Liver (tissue), 8 donors: ENCODE measurements at regions not wholly inside any gene's neighbourhood (a gene's known extent, or its start where the extent isn't known, plus 50 kb on each side); places are given as distances from the start of the nearest gene placed in this dataset.

Experiments
- DNase-seq: peaks from one replicate; pipeline ENCODE4 v3.0.0-alpha.2; 2017; ENCODE audit warnings: low spot score
- H3K27ac ChIP-seq, 2 donors: one replicate each; pipeline ENCODE4 v1.7.0; 2013; ENCODE audit warnings: inconsistent platforms in 2 of 2, low read length in 2 of 2, control low read depth in 1 of 2, low read depth in 1 of 2, mild to moderate bottlenecking in 1 of 2
- H3K27me3 ChIP-seq, 4 donors: one replicate each; pipeline versions ENCODE4 v1.6.1 to v1.7.0; 2013; ENCODE audit warnings: low read length in 3 of 4, inconsistent platforms in 1 of 4, mild to moderate bottlenecking in 1 of 4, moderate library complexity in 1 of 4; ENCODE audit not compliant: control insufficient read depth in 4 of 4, insufficient read depth in 4 of 4
- H3K36me3 ChIP-seq, 4 donors: one replicate each; pipeline versions ENCODE4 v1.6.1 to v1.7.0; 2013; ENCODE audit warnings: low read length in 3 of 4, mild to moderate bottlenecking in 3 of 4, low read depth in 1 of 4, moderate library complexity in 1 of 4; ENCODE audit not compliant: control insufficient read depth in 4 of 4, insufficient read depth in 3 of 4
- H3K4me1 ChIP-seq, 4 donors: one replicate each; pipeline versions ENCODE4 v1.6.1 to v1.7.0; 2013; ENCODE audit warnings: low read length in 3 of 4, mild to moderate bottlenecking in 3 of 4, moderate library complexity in 1 of 4; ENCODE audit not compliant: control insufficient read depth in 4 of 4, insufficient read depth in 4 of 4
- H3K4me3 ChIP-seq, 3 donors: one replicate each; pipeline versions ENCODE4 v1.6.1 to v1.7.0; 2013; ENCODE audit warnings: low read length in 3 of 3, control low read depth in 1 of 3, low read depth in 1 of 3, mild to moderate bottlenecking in 1 of 3
- H3K9ac ChIP-seq, 2 donors: one replicate each; pipeline ENCODE4 v1.7.0; 2013; ENCODE audit warnings: low read length in 2 of 2, mild to moderate bottlenecking in 2 of 2, moderate library complexity in 2 of 2, control low read depth in 1 of 2, low read depth in 1 of 2
- H3K9me3 ChIP-seq, 4 donors: one replicate each; pipeline versions ENCODE4 v1.6.1 to v1.7.0; 2013; ENCODE audit warnings: low read length in 3 of 4; ENCODE audit not compliant: control insufficient read depth in 4 of 4
- ATF3 ChIP-seq: IDR thresholded peaks from 2 replicates; pipeline ENCODE4 v1.6.1; 2016; ENCODE audit warnings: antibody characterized with exemption
- CTCF ChIP-seq: fragments of 150-350 bp; IDR thresholded peaks from 2 replicates; pipeline ENCODE4 v1.5.1; 2017; ENCODE audit warnings: improper control_type of control experiment, low read depth, low read length; ENCODE audit not compliant: missing input control
- EGR1 ChIP-seq, 2 donors: IDR thresholded peaks; 2 replicates each; pipeline ENCODE4 v1.6.1; 2016 to 2018; ENCODE audit warnings: antibody characterized with exemption in 2 of 2, low read depth in 2 of 2
- FOXA1 ChIP-seq: IDR thresholded peaks from 2 replicates; pipeline ENCODE4 v1.6.1; 2016; ENCODE audit warnings: antibody characterized with exemption
- FOXA2 ChIP-seq: IDR thresholded peaks from 2 replicates; pipeline ENCODE4 v1.6.1; 2016; ENCODE audit warnings: antibody characterized with exemption
- GABPA ChIP-seq, 2 donors: IDR thresholded peaks in 1 of 2; conservative IDR thresholded peaks in 1 of 2; 2 replicates each; pipeline ENCODE4 v1.6.1; 2016; ENCODE audit warnings: antibody characterized with exemption in 2 of 2, mild to moderate bottlenecking in 1 of 2, moderate library complexity in 1 of 2
- HNF4A ChIP-seq, 2 donors: conservative IDR thresholded peaks; 2 replicates each; pipeline ENCODE4 v1.6.1; 2016; ENCODE audit warnings: antibody characterized with exemption in 2 of 2, mild to moderate bottlenecking in 2 of 2
- HNF4G ChIP-seq: IDR thresholded peaks from 2 replicates; pipeline ENCODE4 v1.6.1; 2016; ENCODE audit warnings: antibody characterized with exemption
- JUND ChIP-seq, 2 donors: IDR thresholded peaks; 2 replicates each; pipeline ENCODE4 v1.6.1; 2016; ENCODE audit warnings: antibody characterized with exemption in 2 of 2
- MAX ChIP-seq: IDR thresholded peaks from 2 replicates; pipeline ENCODE4 v1.6.1; 2016; ENCODE audit warnings: antibody characterized with exemption
- NR2F2 ChIP-seq: IDR thresholded peaks from 2 replicates; pipeline ENCODE4 v1.6.1; 2016; ENCODE audit warnings: antibody characterized with exemption
- RAD21 ChIP-seq, 2 donors: IDR thresholded peaks; 2 replicates each; pipeline ENCODE4 v1.6.1; 2016; ENCODE audit warnings: antibody characterized with exemption in 2 of 2, mild to moderate bottlenecking in 2 of 2
- REST ChIP-seq: IDR thresholded peaks from 2 replicates; pipeline ENCODE4 v1.6.1; 2016; ENCODE audit warnings: antibody characterized with exemption, mild to moderate bottlenecking
- RXRA ChIP-seq, 2 donors: IDR thresholded peaks; 2 replicates each; pipeline ENCODE4 v1.6.1; 2017 to 2018; ENCODE audit warnings: antibody characterized with exemption in 2 of 2, mild to moderate bottlenecking in 1 of 2
- SP1 ChIP-seq: IDR thresholded peaks from 2 replicates; pipeline ENCODE4 v1.6.1; 2018; ENCODE audit warnings: antibody characterized with exemption, mild to moderate bottlenecking
- TAF1 ChIP-seq: conservative IDR thresholded peaks from 2 replicates; pipeline ENCODE4 v1.6.1; 2016; ENCODE audit warnings: antibody characterized with exemption, mild to moderate bottlenecking
- YY1 ChIP-seq: IDR thresholded peaks from 2 replicates; pipeline ENCODE4 v1.6.1; 2016; ENCODE audit warnings: antibody characterized with exemption, mild to moderate bottlenecking
- ZBTB33 ChIP-seq: IDR thresholded peaks from 2 replicates; pipeline ENCODE4 v1.6.1; 2016; ENCODE audit warnings: antibody characterized with exemption
- WGBS: extraction: QIAGEN DNeasy Blood & Tissue Kit; methylation state at CpG from one replicate; pipeline ENCODE4 v1.1.7; 2013; 5-methylcytosine and 5-hydroxymethylcytosine counted together
- donor health status: healthy.
- donor health status: healthy.
- donor health status: healthy.
- donor health status: healthy.
- donor health status: healthy.

GRCh38 chr11:43067681-43068080, 244.1 kb upstream of the API5 start:
- Histone ChIP-seq H3K4me1 (no peaks in the 10 kb centered on the region), H3K36me3 (no peaks in the 10 kb centered on the region), H3K9ac (no peak overlapping the region), H3K9me3 (peaks cover 0 to 8% (median under 1%) of the 10 kb centered on the region in 4 donors), H3K27ac (no peak overlapping the region), H3K27me3 (no peaks in the 10 kb centered on the region), H3K4me3 (no peak overlapping the region)
- DNase-seq, result no peak
- TF ChIP-seq NR2F2 (no peak), REST (no peak), FOXA1 (no peak), GABPA (IDR thresholded peaks at IDR 0.05 in 1 of 2, conservative IDR thresholded peaks at IDR 0.05 in 1 of 2) (no peak), MAX (no peak), JUND (IDR thresholded peaks at IDR 0.05) (no peak), RXRA (IDR thresholded peaks at IDR 0.05) (no peak), YY1 (no peak), SP1 (no peak), ATF3 (no peak), HNF4A (conservative IDR thresholded peaks at IDR 0.05) (no peak), EGR1 (IDR thresholded peaks at IDR 0.05; ENCODE audit: low read depth in 2 of 2) (no peak), ZBTB33 (no peak), CTCF (no peak), FOXA2 (no peak), HNF4G (no peak), RAD21 (IDR thresholded peaks at IDR 0.05) (no peak), TAF1 (no peak)
- WGBS, result 73% methylated on average over 1 of the region's 1 CpG
